ENCODE measurements at regions not wholly inside any gene's neighbourhood (a gene's known extent, or its start where the extent isn't known, plus 50 kb on each side); places are given as distances from the start of the nearest gene placed in this dataset.
A peak's percentile ranks its signal among the peaks of the same experiment; 100 is the strongest.
"Not testable (repeated sequence)": the region's sequence is repeated elsewhere in the genome, so short reads cannot be mapped to it uniquely, and the experiment has no call there.

DNA sequence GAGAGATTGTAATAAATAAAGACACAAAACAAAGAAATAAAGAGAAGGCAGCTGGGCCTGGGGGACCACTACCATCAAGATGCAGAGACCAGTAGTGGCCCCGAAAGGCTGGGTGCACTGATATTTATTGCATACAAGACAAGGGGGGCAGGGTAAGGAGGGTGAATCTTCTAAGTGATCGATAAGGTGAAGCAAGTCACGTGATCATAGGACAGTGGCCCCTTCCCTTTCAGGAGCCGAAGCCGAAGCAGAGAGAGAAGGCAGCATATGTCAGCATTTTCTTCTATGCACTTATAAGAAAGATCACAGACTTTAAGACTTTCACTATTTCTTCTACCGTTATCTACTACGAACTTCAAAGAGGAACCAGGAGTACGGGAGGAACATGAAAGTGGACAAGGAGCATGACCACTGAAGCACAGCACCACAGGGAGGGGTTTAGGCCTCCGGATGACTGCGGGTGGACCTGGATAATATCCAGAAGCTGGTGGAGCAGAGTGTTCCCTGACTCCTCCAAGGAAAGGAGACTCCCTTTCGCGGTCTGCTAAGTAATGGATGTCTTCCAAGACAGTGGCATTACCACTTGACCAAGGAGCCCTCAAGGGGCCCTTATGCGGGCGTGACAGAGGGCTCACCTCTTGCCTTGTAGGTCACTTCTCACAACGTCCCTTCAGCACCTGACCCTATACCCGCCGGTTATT lies 126.4 kb downstream of the RBM46 start:
- DNase-seq, result not testable (repeated sequence)

DNA sequence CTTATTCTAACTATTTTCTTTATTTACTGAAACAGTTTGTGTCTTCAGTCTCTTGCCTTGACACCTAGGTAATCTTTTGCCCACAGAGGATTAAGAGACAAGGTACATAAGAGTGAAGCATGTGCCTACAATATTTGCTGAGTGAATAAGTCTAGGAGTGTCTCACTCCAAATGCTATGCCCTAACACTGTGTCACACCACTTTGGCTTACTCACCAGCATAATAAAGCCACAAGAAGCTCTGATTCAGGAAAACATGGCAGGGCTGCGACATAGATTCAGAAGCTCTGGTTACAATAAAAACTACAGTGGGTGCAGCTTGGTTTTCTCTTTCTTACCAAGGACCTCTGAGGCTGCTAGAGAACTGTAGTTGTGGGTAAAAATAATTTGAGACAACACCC lies 127.1 kb downstream of the RBM46 start:
- no peak for DNase-seq

DNA sequence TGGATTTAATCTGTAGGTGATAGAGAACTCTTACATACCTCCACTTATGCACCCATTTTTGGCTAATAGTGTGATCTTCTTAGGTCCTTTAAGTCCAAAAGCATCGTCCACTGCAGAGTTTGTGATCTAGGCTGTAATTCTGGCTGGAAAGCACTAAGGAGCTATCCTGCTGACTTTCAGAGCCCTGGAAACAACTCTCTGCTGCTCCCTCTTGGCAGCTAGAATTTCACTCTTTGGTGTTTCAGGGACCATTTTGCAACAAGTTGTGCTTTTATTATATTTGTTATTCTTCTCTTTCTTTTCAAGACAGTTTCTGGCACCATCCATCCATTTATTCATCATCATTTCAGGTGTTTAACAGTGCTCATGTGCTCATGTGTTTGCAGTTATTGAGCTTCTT lies 130.0 kb downstream of the RBM46 start:
- peak; percentile 1 for DNase-seq

DNA sequence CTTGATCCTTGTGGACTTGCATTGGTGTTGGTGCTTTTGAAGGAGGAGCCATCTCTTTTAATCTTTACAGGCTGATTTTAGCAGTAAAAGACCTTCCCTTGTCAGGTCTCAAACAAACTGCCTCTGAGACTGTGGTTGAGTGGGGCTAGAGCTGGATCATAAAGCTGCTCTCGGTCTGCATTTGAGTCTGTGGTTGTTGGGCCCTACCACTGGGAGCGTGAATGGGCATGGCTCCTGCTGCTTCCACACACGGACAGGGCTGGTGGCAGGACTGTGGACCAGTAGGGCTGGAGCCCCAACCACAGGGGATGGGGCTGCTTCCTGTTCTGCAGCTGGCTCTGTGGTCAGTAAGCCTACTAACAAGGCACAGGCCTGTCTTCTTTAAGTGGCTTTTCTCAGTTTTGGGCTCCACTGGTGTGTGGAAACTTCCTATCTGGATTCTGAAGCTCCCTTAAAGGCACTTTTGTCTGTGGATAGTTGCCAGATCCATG lies 130.6 kb downstream of the RBM46 start:
- DNase-seq, result no peak

DNA sequence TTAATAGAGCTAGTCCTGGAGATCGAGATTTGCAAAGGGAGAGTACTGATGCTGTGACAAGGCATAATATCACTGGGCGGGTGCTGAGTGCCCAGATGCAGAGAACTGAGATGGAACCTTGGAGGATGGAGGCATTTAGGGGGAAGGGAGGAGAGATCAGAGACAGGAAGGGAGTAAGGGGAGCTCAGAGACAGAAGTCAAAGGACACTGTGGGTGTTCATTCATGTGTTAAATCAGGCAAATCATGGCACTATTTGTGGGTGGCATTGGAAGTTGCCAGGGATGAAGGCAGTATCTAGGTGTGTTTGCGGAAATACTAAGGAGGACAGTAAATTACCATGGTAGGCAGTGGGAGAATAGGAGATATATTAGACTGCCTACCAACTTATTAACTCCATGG lies 135.0 kb downstream of the RBM46 start:
- DNase-seq, result no peak

DNA sequence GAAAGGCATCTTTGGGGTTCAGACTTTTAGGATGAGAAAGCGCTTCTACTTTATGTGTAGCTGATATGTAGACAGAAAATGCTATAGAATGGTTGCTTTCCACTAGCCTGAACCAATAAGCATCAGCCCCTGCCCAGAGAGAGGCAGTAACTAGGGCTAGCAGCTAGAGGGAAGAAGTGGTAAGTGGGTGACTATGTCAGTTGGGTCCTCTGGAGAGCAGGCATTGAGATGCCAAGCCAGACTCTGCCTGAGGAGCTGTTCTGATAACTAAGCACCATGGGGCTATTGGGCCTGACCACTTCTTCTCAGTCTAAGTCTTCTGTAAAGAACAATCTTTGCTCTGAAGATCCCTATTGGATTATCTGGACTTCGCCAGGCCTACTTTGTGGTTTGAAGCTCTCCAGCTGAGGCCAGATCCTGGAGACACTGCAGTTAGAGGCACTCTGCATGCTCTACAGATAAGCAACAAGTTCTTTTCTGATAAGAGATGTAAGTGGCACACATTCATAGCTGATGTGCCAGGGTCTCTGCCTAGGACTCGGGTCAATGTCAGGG lies 146.1 kb downstream of the RBM46 start:
- DNase-seq, result no peak

DNA sequence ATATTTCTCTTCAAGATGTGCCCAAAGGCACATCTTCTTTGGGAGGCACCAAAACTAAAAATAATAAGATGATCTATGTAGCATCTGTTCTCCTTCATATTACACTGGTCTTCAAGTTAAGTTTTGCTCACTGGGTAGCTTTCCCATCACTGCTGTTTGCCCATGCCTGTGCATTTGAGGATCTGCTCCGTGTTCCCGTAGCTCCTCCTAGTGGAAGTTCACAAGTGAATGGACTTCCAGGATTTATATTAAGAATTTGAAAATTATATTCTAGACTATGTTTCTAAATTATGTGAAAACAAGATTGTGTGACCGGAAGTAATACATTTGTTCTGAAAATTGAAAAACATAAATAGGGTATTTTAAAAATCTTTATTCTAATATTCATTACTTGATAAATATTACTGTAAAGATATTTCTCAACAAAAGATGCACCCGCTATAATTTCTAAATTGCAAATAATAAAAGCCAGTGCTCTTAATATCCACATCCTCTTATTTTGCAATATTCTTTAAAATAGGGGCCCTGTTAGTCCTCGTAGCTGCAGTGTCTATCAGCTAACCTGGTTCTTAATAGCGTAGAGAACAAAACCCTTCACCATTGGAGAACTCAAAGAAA lies 147.7 kb downstream of the RBM46 start:
- DNase-seq, result peak; percentile 30

DNA sequence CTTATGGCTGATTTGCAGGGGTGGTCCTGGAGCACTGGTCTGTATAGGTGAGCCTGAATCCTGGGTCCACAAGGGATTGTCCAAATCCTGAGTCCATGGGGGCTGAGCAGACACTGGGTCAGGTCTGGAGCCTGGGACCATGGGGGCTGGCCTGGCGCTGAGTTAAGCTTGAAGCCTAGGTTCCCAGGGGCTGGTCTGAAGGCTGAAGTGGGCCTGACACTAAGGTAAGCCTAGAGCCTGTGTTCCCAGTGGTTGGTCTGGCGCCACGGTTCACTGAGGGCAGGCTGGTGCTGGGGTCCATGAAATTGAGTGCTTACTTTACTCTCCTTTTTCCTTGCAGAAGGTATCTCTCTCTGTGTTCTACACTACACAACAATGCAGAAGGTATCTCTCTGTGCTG lies 155.8 kb downstream of the RBM46 start:
- no peak for DNase-seq

DNA sequence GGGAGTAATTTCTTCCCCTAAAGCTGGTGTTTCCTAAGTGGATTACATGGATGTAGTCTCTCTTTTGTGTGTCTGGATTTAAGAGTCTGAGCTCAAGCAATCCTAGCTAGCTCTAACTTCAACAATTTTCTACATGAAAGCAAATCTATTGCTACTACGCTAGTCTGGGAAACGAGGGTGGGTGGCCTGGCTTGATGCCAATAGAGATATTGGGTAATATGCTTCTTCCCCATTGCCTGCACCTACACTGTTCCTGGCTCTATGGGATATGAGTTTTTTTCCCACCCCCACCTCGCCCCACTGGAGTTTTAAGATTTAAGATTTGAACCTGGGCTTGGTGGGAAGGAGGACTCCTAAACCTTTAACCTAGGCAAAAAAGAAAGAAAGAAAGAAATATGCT lies 158.8 kb downstream of the RBM46 start:
- DNase-seq, result peak; percentile 0

DNA sequence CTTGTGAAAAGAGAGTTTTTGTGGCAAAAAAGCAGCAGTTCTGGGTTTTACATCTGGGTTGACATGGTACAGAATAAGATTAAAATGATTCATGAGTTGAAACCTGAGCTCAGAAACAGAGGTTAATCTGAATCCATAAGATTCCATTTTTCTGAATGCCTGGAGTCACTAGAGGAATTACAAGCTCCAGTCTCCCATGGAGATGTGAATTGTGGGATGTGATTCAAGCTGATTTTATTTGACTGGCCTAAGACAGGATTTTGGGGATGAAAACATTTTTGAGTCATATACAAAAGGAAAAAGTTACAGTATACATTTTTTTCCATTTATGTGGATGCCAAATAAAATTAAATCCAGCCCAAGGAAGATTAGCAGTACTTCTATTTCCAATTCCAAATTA lies 161.1 kb downstream of the RBM46 start:
- no peak for DNase-seq

DNA sequence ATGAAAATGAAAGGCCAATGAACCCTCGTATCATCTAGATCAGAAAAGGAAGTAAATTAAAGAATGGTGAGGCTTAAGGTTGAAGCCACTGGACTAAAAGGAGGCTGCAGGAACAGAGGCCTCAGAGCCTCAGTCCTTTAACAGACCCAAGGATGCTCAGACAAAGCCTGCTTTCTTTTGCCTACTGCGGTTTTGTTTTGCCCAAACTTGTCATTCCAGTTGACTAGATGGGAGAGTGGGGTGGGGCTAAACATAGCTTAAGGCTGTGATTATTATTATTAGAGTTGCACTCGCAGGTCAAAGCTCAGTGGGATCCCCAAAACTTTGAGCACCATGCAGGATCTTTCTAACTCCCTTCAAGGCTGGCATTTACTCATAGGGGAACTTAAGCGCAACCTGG lies 163.9 kb downstream of the RBM46 start:
- DNase-seq, result no peak

DNA sequence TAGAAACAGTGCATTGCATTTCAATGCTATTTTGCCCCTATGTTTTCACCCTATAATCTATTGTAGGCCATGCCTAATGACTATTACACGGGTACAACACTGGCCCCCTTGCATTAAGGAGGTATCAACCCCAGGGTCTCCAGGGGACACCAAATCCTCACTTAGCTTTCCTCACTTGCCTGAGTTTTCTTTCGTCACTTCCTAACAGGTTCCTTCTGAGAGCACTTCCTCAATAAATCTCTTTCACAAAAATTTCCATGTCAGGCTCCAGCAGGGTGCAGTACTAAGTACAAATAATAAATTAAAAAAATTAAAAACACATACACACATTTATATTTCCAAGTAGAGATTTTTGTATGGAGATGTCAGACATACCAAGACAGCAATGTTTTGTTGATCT lies 165.0 kb downstream of the RBM46 start:
- no peak for DNase-seq

DNA sequence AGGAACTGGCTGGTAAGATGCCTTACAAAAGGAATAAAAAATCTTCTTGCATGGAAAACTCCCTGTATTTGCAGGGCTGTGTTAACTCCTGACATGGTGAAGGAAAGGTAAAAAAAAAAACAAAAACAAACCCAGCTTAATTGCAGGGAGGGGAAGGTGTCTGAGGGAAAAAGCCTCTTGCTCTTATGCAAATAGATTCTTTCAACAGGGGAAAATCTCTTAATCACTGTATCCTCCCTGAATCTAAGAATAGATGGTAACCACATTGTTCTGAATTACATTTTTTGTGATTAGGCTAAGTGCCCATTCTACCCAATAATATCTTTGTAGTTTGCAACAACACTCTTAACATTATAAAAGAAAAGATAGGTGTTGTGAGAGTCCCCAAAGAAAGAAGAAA lies 172.6 kb downstream of the RBM46 start:
- no peak for DNase-seq

DNA sequence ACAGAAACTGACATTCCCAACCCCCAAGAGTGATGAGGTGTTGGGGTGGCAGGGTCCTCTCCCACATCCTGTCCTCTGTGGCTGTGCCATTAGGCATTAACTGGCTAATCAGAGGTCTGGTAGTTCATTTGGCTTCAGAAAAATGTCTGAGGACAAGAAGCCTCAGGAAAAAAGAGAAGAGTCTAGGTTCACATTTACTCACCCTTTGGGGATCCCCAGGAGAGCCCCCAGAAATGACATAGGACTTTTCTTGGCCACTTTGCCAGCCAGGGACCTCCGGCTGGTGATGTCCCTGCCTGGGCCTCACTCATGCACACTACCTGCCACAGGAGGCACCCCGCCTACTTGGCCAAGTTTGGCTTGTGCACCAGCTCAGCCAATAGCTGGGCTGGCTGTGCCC lies 173.0 kb downstream of the RBM46 start:
- no peak for DNase-seq

DNA sequence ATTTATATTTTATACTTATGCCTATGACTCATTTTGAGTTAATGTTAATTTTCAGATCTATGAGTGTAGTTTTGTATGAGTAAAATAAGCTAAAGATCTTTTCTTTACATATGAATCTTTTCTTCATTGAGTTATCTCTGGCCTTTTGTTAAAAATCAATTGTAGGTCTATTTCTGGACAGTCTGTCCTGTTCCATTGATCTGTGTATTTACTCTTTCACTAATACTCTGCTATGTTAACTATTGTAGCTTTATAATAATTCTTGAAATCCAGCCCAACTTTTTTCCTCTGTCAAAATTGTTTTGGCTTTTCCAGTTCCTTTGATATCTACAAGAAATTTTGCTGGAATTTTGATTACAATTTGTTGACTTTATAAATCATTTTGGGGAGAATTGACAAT lies 177.0 kb downstream of the RBM46 start:
- no peak for DNase-seq

DNA sequence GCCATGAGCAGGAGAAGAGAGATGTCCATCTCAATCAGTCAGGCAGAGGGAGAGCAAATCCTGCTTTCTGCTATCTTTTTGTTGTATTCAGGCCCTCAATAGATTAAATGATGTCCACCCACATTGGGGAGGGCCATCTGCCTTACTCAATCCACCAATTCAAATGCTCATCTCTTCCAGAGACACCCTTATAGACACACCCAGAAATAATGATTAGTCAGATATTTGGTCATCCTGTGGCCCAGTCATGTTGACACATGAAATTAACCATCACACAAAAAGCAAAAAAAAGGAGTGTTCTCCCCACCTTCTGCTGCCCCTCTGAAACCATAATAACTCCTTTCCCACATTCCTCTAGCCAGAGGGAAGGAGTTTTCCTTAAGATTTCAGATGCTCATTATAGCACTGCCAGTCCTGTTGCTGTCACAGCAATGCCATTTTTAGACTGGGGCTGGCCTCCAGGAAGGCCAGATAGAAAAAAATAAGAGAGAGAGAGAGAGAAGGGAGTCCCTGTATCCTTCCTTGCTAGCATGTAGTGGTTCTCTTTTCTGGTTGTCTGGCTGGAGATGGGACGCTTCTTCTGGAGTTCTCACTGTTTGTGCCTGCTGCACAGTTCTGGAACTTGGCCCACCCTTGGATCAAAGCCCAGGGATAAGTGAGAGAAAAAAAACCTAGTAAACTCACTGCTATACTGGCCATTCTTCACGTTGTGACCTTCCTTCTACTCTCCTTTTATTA lies 177.7 kb downstream of the RBM46 start:
- no peak for DNase-seq

DNA sequence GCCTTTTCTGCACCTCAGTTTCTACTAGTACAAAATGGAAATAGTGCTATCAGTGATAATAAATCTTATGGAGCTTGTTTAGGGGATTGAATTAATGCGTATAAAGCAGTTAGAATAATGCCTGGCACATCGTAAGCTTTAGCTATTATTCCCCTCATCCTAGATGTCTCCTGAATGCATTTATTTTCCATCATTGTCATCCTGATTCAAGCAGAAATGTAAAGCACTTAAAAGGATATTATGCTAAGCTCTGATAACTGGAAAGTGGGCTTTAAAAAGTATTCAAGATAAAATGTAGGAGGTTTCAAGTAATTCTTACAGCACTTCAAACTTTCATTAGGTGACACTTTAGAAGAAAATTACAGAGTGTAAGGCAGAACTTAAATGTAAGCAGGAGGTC lies 178.7 kb downstream of the RBM46 start:
- no peak for DNase-seq

DNA sequence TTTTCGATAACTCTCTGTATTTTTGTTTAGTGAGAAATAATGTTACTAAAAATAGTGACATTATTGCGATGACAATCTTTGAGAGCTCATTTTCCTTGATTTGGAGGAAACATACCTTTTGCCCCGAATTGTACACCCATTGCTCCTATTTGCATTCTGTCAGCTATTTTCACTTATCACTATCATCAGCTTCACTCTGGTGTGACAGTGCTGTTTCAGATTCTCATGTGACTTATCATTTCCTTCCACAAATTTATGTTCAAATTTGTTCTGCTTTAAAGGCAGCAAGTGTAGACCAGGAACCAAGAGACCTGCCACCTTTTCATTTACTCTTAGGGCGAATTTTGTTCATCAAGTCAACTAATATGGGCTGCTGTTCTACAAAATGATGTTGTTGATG lies 179.4 kb downstream of the RBM46 start:
- no peak for DNase-seq

DNA sequence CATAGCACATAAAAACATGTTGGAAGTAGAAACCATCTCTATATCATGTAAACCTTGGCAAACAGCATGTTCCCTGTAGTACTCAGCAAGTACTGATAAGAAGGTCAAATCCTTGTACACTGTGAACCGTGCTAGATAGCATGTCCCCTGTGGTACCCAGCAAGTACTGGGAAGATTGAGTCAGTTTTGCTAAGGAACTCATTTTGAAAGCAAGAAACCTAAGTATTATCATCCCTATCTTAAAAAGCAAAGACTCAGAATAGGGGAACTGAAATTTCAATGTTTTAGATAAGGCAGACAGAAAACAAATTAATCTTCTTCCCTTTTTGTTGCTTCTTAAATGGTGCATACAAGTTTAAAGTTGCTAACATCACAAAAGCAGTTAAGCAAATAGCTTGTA lies 180.2 kb downstream of the RBM46 start:
- DNase-seq, result no peak

DNA sequence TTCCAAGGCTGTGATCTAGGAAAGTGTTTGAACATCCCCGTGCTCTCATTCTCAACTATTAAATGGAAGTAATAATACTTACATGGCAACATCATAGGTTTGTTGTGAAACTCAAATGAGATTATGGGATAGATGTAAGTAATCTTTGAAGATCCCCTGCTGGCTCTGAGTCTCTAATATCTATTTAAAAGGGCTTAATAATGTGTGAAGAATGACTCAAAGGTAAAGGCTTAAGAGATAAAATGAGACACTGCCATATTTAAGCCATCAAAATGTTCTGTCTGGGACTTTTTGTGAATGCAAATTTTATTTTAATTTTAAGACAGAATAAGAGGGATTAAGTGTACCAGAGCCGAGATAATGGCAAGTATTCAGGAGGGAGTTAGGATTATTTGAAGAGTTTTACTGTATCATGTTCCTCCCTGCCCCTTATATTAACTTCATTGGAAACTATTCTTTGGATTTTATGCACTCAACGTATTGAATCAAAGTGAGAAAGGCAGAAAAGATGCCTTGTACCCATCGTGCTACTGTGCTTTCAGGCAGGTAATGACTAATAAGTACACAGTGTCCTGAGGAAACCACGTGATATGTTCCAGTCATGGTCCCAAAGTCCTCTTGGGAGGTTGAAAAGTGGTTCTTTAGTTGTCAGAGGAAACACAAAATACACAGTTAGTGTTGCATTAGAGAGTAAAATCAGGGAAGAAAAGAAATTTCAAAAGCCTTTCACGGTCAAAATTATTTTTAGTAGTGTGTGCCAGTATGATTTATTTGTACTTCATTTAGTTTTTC lies 192.4 kb downstream of the RBM46 start:
- DNase-seq, result peak; percentile 87

DNA sequence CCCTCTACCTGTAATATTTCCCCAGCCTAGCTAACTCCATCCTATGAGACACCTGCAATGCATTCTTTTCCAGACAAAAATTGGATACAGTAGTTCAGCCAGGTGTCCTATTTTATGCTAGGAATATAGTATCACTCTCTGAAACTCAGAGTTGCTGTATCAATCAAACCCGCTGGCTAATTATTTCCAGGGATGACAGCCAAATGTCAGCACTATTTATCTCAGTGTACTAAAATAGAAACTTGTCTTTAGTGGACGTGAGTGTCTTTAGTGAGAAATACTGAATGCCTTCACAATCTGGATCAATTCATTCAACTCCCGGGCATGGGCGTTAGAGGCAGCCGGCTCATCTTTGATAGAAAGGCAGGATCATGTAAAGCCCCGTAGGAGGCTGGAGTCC lies 196.2 kb downstream of the RBM46 start:
- no peak for DNase-seq

DNA sequence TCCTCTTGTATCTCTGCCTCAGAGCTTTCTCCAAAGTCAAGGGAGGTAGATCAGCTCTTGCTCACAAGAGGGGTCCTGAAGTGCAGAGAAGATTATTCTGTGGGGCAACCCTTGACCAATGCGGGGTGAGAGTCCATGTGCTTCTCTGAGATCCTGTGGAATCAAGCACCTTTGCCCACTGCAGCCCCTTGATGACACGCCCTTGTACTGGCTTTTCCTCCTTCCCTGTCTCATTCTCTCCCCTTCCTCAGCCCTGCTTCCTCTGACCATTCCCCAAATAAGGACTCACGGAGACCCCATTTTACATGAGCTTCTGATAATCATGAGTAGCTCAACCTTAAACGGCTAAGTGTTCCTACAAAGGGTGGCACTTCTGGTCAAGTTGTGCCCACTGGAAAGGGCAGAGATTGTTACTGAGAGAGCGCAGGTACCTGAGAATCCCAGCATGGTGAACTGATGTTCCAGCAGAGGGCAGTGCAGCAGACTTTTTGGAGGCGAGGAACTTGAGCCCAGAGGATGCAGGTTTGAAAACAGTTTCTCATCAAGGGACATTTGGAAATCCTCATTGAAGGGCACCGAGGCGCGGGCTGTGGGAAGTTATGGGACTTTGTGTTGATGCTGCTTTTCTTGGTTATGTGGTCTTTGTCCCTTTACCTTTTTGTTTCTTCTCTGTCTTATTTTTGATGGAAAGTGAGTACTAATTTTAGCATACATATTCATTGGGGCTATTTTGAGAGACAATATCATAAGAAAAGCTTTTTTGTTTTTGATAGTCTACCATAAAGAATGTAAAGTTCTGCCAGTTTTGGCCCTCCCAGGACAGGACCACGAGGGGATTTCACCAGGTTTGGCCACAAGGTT lies 201.3 kb downstream of the RBM46 start:
- DNase-seq, result peak; percentile 64
